OCI-LY7 (cell line): ENCODE measurements at regions not wholly inside any gene's neighbourhood (a gene's known extent, or its start where the extent isn't known, plus 50 kb on each side); places are given as distances from the start of the nearest gene placed in this dataset.

Source experiments
- EZH2phosphoT487 ChIP-seq: fragments of 200-600 bp; sonication (generic); IDR thresholded peaks from 2 replicates; pipeline ENCODE4 v1.6.1; 2018; ENCODE audit warnings: low read depth, borderline replicate concordance, mild to moderate bottlenecking, mixed run types, antibody characterized with exemption, low read length, moderate library complexity, mixed read lengths
- TF ChIP-seq, protein P1 (sequence below): fragments of 200-600 bp; sonication (generic); conservative IDR thresholded peaks from 2 replicates; pipeline ENCODE4 v1.5.1; 2014; ENCODE audit warnings: mild to moderate bottlenecking, antibody characterized with exemption, low read length, moderate library complexity, mixed read lengths

DNA sequence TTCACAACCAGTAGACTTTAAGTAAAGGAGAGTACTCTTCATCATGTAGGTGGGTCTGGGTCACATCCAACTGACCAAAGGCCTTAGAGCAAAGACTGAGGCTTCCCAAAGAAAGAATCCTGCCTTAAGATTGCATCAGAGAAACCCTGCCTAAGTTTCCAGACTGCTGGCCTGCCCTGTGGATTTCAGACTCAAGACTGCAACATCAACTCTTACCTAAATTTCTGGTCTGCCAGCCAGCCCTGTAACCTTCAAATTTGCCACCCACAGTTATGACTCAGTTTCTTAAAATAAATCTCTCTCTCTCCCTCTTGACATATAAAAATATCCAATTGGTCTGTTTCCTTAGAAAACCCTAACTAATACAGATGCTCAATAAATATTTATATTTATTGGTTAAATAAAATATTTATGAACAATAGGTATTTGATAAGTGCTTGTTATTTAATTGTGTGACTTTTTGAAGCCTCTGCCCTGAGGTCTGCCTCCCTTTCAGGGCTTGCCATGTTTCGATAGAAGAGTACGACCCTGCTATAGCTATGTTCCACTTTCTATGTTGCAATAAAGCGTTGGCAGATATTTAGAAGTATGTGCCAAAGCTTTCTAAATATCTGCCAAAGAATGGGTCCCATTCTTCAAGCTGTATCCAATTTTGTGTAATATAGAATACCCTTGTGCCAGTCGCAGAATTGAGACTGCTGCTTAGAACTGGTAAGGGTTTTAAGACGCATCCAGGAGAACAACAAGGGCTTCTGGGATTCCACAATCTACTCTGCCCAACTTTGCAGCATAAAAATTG, 65.7 kb downstream of the TMEM30B start:
- TF ChIP-seq, protein P1, sequence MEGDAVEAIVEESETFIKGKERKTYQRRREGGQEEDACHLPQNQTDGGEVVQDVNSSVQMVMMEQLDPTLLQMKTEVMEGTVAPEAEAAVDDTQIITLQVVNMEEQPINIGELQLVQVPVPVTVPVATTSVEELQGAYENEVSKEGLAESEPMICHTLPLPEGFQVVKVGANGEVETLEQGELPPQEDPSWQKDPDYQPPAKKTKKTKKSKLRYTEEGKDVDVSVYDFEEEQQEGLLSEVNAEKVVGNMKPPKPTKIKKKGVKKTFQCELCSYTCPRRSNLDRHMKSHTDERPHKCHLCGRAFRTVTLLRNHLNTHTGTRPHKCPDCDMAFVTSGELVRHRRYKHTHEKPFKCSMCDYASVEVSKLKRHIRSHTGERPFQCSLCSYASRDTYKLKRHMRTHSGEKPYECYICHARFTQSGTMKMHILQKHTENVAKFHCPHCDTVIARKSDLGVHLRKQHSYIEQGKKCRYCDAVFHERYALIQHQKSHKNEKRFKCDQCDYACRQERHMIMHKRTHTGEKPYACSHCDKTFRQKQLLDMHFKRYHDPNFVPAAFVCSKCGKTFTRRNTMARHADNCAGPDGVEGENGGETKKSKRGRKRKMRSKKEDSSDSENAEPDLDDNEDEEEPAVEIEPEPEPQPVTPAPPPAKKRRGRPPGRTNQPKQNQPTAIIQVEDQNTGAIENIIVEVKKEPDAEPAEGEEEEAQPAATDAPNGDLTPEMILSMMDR: no peak
- no peak for TF ChIP-seq EZH2phosphoT487
